A549 (cell line): ENCODE measurements at regions not wholly inside any gene's neighbourhood (a gene's known extent, or its start where the extent isn't known, plus 50 kb on each side); places are given as distances from the start of the nearest gene placed in this dataset.

ENCODE experiments used
- ATAC-seq, 2 experiments: fragments of 200-7000 bp in 1 of 2; fragments of >200 bp in 1 of 2; cut with Nextera tagmentation in 1 of 2; cut with Tn5 transposase in 1 of 2; 3 replicates each; pipeline versions ENCODE4 v1.8.0 to v1.9.1; 2018 to 2020; ENCODE audit warnings: mild to moderate bottlenecking in 1 of 2, moderate library complexity in 1 of 2
- CTCF ChIA-PET: fragments of 300-600 bp; sonication (Branson Sonifier 250); formaldehyde crosslinking; extraction: SDS; loops from one replicate; lab custom pipeline; 2021; ENCODE audit warnings: antibody characterized with exemption, inconsistent platforms; lab: Yijun Ruan, JAX
- POLR2A ChIA-PET: fragments of 350-600 bp; formaldehyde crosslinking; extraction: SDS; loops from one replicate; lab custom pipeline; 2021; ENCODE audit warnings: antibody characterized with exemption, inconsistent platforms; lab: Yijun Ruan, JAX
- DNase-seq, 2 experiments: peaks; one replicate each; pipeline versions ENCODE4 v3.0.0 to v3.0.0-alpha.2; 2011 to 2016; ENCODE audit warnings: low read depth in 1 of 2, low spot score in 1 of 2
- FAIRE-seq: peaks from 2 replicates; lab custom pipeline; 2011; peaks lifted over from hg19 to GRCh38; lab: Jason Lieb, UNC
- H3K27ac ChIP-seq, 2 experiments: fragments of >200 bp; sonication (Bioruptor Twin); formaldehyde crosslinking; 3 replicates each; pipeline ENCODE4 v1.5.1; 2016 to 2017
- H3K4me1 ChIP-seq: fragments of >200 bp; sonication (Bioruptor Twin); formaldehyde crosslinking; 3 replicates; pipeline ENCODE4 v1.6.1; 2016
- H3K4me2 ChIP-seq: fragments of >200 bp; sonication (Bioruptor Twin); formaldehyde crosslinking; 3 replicates; pipeline ENCODE4 v1.6.1; 2016
- H3K4me3 ChIP-seq: fragments of >200 bp; sonication (Bioruptor Twin); formaldehyde crosslinking; 3 replicates; pipeline ENCODE4 v1.5.1; 2016
- H3K9me3 ChIP-seq: fragments of >200 bp; sonication (Bioruptor Twin); formaldehyde crosslinking; 3 replicates; pipeline ENCODE4 v1.6.1; 2016
- ATOH8 ChIP-seq: fragments of 250-450 bp; sonication (Bioruptor Pico); IDR thresholded peaks from 2 replicates; pipeline ENCODE4 v1.5.0; 2020; ENCODE audit warnings: low read depth, mild to moderate bottlenecking, moderate library complexity
- BHLHE40 ChIP-seq: IDR thresholded peaks from 2 replicates; pipeline ENCODE4 v1.6.1; 2012; ENCODE audit warnings: low read depth, low read length, inconsistent platforms
- CHD2 ChIP-seq: fragments of 150-350 bp; IDR thresholded peaks from 2 replicates; pipeline ENCODE4 v1.6.1; 2014; ENCODE audit warnings: low read length; ENCODE audit not compliant: partially characterized antibody
- CHD4 ChIP-seq: fragments of 200-600 bp; sonication (generic); IDR thresholded peaks from 2 replicates; pipeline ENCODE4 v1.6.1; 2016; ENCODE audit warnings: antibody characterized with exemption, mild to moderate bottlenecking, borderline replicate concordance
- CTCF ChIP-seq: fragments of >200 bp; sonication (Bioruptor Twin); formaldehyde crosslinking; IDR thresholded peaks from 3 replicates; pipeline ENCODE4 v1.5.1; 2016
- EHMT2 ChIP-seq: fragments of 200-600 bp; sonication (generic); IDR thresholded peaks from 2 replicates; pipeline ENCODE4 v1.6.1; 2016; ENCODE audit warnings: antibody characterized with exemption, low read depth, mild to moderate bottlenecking, moderate library complexity
- ESRRA ChIP-seq: fragments of 150-350 bp; IDR thresholded peaks from 2 replicates; pipeline ENCODE4 v1.6.1; 2014; ENCODE audit warnings: mild to moderate bottlenecking, low read length, borderline replicate concordance
- HES2 ChIP-seq: fragments of >200 bp; sonication (Bioruptor Twin); formaldehyde crosslinking; IDR thresholded peaks from 2 replicates; pipeline ENCODE4 v1.6.1; 2016
- HMGXB4 ChIP-seq: fragments of 250-450 bp; sonication (Bioruptor Pico); IDR thresholded peaks from 2 replicates; pipeline ENCODE4 v1.5.0; 2021; ENCODE audit warnings: mild to moderate bottlenecking, moderate library complexity, borderline replicate concordance
- HOXA7 ChIP-seq: fragments of 250-450 bp; sonication (Bioruptor Pico); IDR thresholded peaks from 2 replicates; pipeline ENCODE4 v1.5.0; 2020; ENCODE audit warnings: mild to moderate bottlenecking, moderate library complexity
- KDM1A ChIP-seq: fragments of 200-600 bp; sonication (generic); IDR thresholded peaks from 2 replicates; pipeline ENCODE4 v1.6.1; 2016; ENCODE audit warnings: low read depth, mild to moderate bottlenecking
- KDM5A ChIP-seq: fragments of 200-600 bp; sonication (generic); IDR thresholded peaks from 2 replicates; pipeline ENCODE4 v1.6.1; 2016; ENCODE audit warnings: antibody characterized with exemption, mild to moderate bottlenecking
- MAFK ChIP-seq: fragments of 450-650 bp; IDR thresholded peaks from 2 replicates; pipeline ENCODE4 v1.6.1; 2014; ENCODE audit not compliant: partially characterized antibody
- MAZ ChIP-seq: fragments of 150-350 bp; IDR thresholded peaks from 2 replicates; pipeline ENCODE4 v1.6.1; 2014; ENCODE audit warnings: antibody characterized with exemption, low read depth, low read length, borderline replicate concordance
- NPAS2 ChIP-seq: fragments of 250-450 bp; sonication (Bioruptor Pico); IDR thresholded peaks from 2 replicates; pipeline ENCODE4 v1.8.0; 2022; ENCODE audit warnings: mild to moderate bottlenecking, moderate library complexity, borderline replicate concordance
- PBX3 ChIP-seq: IDR thresholded peaks from 2 replicates; pipeline ENCODE4 v1.6.1; 2012
- POLR2A ChIP-seq: IDR thresholded peaks from 2 replicates; pipeline ENCODE4 v1.6.1; 2012; ENCODE audit warnings: mild to moderate bottlenecking, low read length
- POLR2AphosphoS2 ChIP-seq: conservative IDR thresholded peaks from 2 replicates; pipeline ENCODE4 v1.6.1; 2012; ENCODE audit warnings: low read length, improper control_type of control experiment, inconsistent platforms
- RAD21 ChIP-seq, 2 experiments: fragments of >200 bp in 1 of 2; sonication (Bioruptor Twin) in 1 of 2; formaldehyde crosslinking in 1 of 2; IDR thresholded peaks in 1 of 2; conservative IDR thresholded peaks in 1 of 2; 2 replicates in 1 of 2; 3 replicates in 1 of 2; pipeline ENCODE4 v1.6.1; 2012 to 2018; ENCODE audit warnings: inconsistent platforms in 1 of 2
- SREBF2 ChIP-seq: fragments of 450-650 bp; IDR thresholded peaks from 2 replicates; pipeline ENCODE4 v1.6.1; 2014; ENCODE audit warnings: mild to moderate bottlenecking, moderate library complexity
- TFCP2L1 ChIP-seq: fragments of 250-450 bp; sonication (Bioruptor Pico); IDR thresholded peaks from 2 replicates; pipeline ENCODE4 v1.5.0; 2021; ENCODE audit warnings: mild to moderate bottlenecking
- TP53 ChIP-seq: fragments of 250-450 bp; sonication (Bioruptor Pico); IDR thresholded peaks from 2 replicates; pipeline ENCODE4 v1.5.0; 2021; ENCODE audit warnings: mild to moderate bottlenecking, moderate library complexity
- USF2 ChIP-seq: fragments of 450-650 bp; IDR thresholded peaks from 2 replicates; pipeline ENCODE4 v1.6.1; 2014; ENCODE audit warnings: antibody characterized with exemption
- WGBS: methylation state at CpG from one replicate; pipeline ENCODE4 v1.1.6; 2017; ENCODE audit errors: missing lambda C conversion rate; 5-methylcytosine and 5-hydroxymethylcytosine counted together

- H3K4me1 ChIP-seq: no peaks in the 10 kb centered on the region
- DNase-seq (no peak), FAIRE-seq (no peak), ATAC-seq (no peak)
- H3K27ac ChIP-seq: no peak overlapping the region
- H3K4me3 ChIP-seq: no peak overlapping the region
- 0% methylated on average over 2 of the region's 2 CpGs for WGBS
- POLR2A ChIA-PET: no interaction called here
- CTCF ChIA-PET: no interaction called here
- TF ChIP-seq ATOH8 (CRISPR knock-in tag) (no peak), RAD21 (conservative IDR thresholded peaks at IDR 0.05 in 1 of 2, IDR thresholded peaks at IDR 0.05 in 1 of 2) (no peak), CHD4 (no peak), POLR2A (no peak), CTCF (no peak), HES2 (no peak), KDM5A (no peak), EHMT2 (no peak)
- no peak overlapping the region for H3K4me2 ChIP-seq
- no peaks in the 10 kb centered on the region for H3K9me3 ChIP-seq
These were observed 462.1 kb upstream of the C1orf87 start for GRCh38 chr1:60535713-60536112.

GRCh38 chr1:60527567-60527966 is 454.0 kb upstream of the C1orf87 start:
- Histone ChIP-seq H3K4me3 (no peak overlapping the region), H3K27ac (no peak overlapping the region)
- no peak for FAIRE-seq
- ATAC-seq: no peak
- TF ChIP-seq KDM1A (no peak), NPAS2 (CRISPR knock-in tag) (no peak), USF2 (no peak), CHD2 (no peak), CTCF (no peak), TFCP2L1 (CRISPR knock-in tag) (no peak), TP53 (CRISPR knock-in tag) (no peak), MAZ (no peak), SREBF2 (no peak), MAFK (no peak), ESRRA (no peak), HES2 (no peak), KDM5A (no peak), PBX3 (no peak), RAD21 (conservative IDR thresholded peaks at IDR 0.05 in 1 of 2, IDR thresholded peaks at IDR 0.05 in 1 of 2) (no peak), HMGXB4 (no peak), POLR2AphosphoS2 (no peak), HOXA7 (no peak), BHLHE40 (no peak)
- TF ChIP-seq, all 56 proteins: peak for 0
- no peak for DNase-seq
- no peaks in the 10 kb centered on the region for H3K4me1 ChIP-seq
- no peaks in the 10 kb centered on the region for H3K9me3 ChIP-seq
- POLR2A ChIA-PET: no interaction called here
- CTCF ChIA-PET: no interaction called here
- no peak overlapping the region for H3K4me2 ChIP-seq
